ENCODE measurements at regions not wholly inside any gene's neighbourhood (a gene's known extent, or its start where the extent isn't known, plus 50 kb on each side); places are given as distances from the start of the nearest gene placed in this dataset.

GRCh38 chr16:50464325-50465290 lies 83.6 kb upstream of the NKD1 start:
- no peak for TF ChIP-seq CTCF (conservative IDR thresholded peaks at IDR 0.05; ENCODE audit: low read depth, low read length)
- TF ChIP-seq EZH2 (IDR thresholded peaks at IDR 0.05; ENCODE audit: borderline replicate concordance, low read depth, low read length, poor library complexity, severe bottlenecking) = no peak
